Fibroblast of pulmonary artery (primary cell): ENCODE measurements at regions not wholly inside any gene's neighbourhood (a gene's known extent, or its start where the extent isn't known, plus 50 kb on each side); places are given as distances from the start of the nearest gene placed in this dataset.

Source experiments
- DNase-seq: peaks from one replicate; pipeline ENCODE4 v3.0.0-alpha.2; 2010; ENCODE audit warnings: low read depth
- H3K4me3 ChIP-seq: replicated peaks from 2 replicates; pipeline ENCODE4 v1.5.1; 2011; ENCODE audit warnings: low read depth, mild to moderate bottlenecking, control low read depth, low read length, moderate library complexity
- CTCF ChIP-seq: IDR thresholded peaks from 2 replicates; pipeline ENCODE4 v1.5.1; 2011; ENCODE audit warnings: mild to moderate bottlenecking, control low read depth, low read length, inconsistent platforms; ENCODE audit errors: missing control alignments

DNA sequence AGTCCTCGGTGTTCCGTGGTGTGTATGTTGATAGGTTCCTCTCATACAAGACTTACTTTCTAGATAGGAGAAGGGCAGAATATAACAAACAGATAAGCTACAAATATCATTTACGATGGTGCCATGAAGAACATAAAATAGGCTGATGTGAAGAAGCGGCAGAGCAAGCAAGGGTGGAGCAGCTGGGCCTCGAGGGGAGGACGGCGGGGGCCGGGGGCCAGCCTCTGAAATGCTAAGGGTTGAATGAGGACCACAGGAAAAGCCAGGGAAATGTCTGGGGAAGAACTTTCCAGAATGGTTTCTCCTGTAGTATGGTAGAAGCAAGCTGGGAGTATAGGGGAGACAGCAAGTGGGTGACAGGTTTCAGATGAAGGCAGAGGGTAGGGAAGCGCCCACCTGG lies 529.5 kb downstream of the LIG4 start:
- DNase-seq, result no peak
- no peak for TF ChIP-seq CTCF
- no peak overlapping the region for H3K4me3 ChIP-seq

DNA sequence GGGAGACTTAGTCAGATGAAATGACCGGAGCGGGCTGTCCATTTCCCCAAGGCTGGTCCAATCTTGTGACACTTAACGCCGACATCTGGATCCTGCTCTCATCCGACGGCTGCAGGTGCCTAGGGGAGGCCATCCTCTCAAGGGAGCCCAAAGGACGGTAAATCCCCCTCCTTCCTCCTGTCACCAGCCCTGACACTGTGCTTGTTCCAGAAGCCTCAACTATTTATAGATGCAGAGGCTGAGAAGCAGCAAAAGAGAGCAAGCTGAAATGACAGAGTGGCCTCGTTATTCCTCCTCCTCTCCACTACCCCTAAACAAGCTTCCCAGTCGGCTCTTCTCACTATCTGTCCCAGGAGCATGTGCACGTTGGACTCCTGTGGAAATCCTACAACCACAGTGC lies 533.7 kb downstream of the LIG4 start:
- TF ChIP-seq CTCF, result no peak
- H3K4me3 ChIP-seq, result no peak overlapping the region
- DNase-seq, result no peak

DNA sequence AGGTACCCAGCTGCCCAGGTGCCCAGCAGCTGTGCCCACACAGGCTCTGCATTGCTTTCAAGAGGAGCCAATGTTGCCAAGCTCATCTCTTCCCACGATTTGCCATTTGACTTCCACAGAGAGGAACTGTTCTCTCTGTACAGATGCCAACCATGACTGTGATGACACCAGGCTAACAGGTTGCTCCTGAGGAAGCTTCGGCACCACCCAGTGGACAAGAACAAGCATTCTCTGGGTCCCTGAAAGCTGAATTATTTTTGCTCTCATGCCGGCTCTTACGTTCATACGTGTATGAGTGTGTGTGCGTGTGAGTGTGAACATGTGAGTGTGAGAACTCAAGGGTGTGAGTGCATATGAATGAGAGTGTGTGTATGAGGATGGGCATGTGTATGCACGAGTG lies 535.2 kb downstream of the LIG4 start:
- DNase-seq, result no peak
- no peak for TF ChIP-seq CTCF
- no peak overlapping the region for H3K4me3 ChIP-seq

DNA sequence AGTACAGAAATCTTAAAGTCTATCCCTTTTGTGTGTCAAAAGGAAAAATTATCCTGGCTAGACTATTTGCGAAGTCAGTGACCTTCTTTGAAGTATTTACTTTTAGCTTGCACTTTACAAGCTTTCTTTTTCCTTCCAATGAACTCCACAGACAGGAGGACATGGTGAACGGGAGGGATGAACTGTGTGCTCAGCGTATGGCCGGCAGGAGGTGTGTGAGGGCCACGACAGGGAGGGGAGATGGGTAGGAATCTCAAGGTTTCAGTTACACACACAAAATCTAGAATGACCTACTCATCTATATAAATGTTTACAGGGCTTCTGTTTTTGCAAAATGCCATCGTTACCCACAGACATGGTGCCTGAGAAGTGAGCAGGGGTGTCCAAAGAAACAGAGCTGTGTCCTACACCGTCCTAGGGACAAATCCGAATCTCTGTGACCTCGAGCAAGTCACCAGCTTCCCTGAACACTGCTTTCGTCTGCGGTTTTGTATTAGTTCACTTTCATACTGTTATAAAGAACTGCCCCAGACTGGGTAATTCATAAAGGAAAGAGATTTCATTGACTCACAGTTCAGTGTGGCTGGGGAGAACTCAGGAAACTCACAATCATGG lies 537.2 kb downstream of the LIG4 start:
- H3K4me3 ChIP-seq, result no peak overlapping the region
- no peak for DNase-seq

DNA sequence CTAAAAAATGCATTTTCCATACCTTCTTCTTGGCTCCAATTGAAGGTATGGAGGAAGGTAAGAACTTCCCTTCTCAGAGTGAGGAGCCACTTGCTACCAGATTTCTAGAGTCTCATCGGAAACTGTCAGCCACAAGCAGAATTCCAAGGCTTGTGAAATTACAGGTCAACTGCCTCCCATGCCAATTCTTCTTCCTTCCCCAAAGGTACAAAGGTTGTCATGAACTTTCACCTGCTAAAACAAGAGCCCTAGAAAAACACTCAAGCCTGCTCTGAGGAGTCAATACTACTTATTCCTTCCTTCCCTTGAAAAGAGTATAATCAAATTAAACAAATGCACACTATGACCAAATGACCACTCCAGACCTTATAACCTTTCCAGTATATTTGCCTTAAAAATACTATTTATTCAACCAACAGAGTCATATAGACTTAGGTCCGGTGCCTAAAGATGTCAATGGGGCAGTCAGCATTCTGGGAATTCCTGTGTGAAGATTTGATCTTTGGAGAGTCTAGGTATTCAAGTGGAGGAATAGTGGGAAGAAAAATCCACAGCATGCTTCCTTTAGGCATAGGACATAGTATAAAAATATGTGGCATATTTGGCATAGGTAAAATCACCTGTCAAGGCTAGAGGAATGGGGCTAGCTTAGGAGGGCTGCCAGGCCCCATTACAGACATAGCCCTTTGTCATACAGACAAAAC lies 539.3 kb downstream of the LIG4 start:
- TF ChIP-seq CTCF, result no peak
- DNase-seq, result no peak
- H3K4me3 ChIP-seq, result no peak overlapping the region

More for the DNA sequence above, 537.2 kb downstream of the LIG4 start:
- no peak for TF ChIP-seq CTCF

DNA sequence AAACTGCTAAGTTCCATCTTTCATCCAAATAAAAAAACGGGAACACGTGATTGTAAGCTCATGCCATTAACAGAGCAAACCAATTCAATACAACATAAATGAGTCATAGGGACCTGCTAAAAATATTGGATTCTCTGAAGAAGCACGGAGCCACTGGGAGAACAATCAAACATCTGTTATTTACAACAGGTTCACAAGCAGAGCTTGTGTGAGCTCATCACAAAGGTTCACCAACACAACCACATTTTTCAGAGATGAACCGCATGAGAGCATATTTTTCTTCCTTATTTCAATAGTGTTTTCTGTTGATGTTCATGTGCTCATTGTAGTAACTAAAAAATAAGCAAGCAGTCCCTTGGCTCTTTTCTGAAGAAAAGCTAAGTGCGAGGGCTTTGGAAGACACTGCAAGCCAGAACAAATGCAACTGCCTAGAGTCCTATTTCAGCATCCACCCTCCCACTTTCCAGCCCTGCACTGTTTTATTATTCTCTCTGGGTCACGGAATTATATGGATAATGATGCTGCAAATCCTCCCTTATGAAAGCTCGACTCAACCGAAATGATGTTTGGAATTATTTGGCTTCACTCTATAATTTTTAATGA lies 545.8 kb downstream of the LIG4 start:
- H3K4me3 ChIP-seq, result no peak overlapping the region
- no peak for DNase-seq
- TF ChIP-seq CTCF, result no peak
